CD4-positive, alpha-beta T cell treated with Interleukin-4 for 4 hours (primary cell): ENCODE measurements at regions not wholly inside any gene's neighbourhood (a gene's known extent, or its start where the extent isn't known, plus 50 kb on each side); places are given as distances from the start of the nearest gene placed in this dataset.

Experiments
- DNase-seq: peaks from one replicate; pipeline ENCODE4 v3.0.0-alpha.2; 2020

GRCh38 chr20:22430154-22430745, 154.1 kb downstream of the FOXA2 start:
- no peak for DNase-seq

GRCh38 chr20:22429175-22430153, 154.9 kb downstream of the FOXA2 start:
- no peak for DNase-seq

GRCh38 chr20:22428051-22428450, 156.3 kb downstream of the FOXA2 start:
- DNase-seq: no peak

GRCh38 chr20:22426772-22427171, 157.6 kb downstream of the FOXA2 start:
- DNase-seq: no peak

- no peak for DNase-seq
These were observed 158.8 kb downstream of the FOXA2 start for GRCh38 chr20:22425344-22426295.

GRCh38 chr20:22423190-22423832, 161.1 kb downstream of the FOXA2 start:
- no peak for DNase-seq

GRCh38 chr20:22420116-22420598, 164.2 kb downstream of the FOXA2 start:
- no peak for DNase-seq

GRCh38 chr20:22418738-22419137, 165.6 kb downstream of the FOXA2 start:
- DNase-seq: no peak

GRCh38 chr20:22414305-22414742, 170.0 kb downstream of the FOXA2 start:
- DNase-seq: no peak

GRCh38 chr20:22412977-22413868, 171.1 kb downstream of the FOXA2 start:
- DNase-seq: no peak

GRCh38 chr20:22411627-22412450, 172.5 kb downstream of the FOXA2 start:
- DNase-seq: no peak

GRCh38 chr20:22411286-22411626, 173.1 kb downstream of the FOXA2 start:
- no peak for DNase-seq

GRCh38 chr20:22410556-22411130, 173.7 kb downstream of the FOXA2 start:
- no peak for DNase-seq

GRCh38 chr20:22408521-22409402, 175.6 kb downstream of the FOXA2 start:
- no peak for DNase-seq

- DNase-seq: no peak
These were observed 176.9 kb downstream of the FOXA2 start for GRCh38 chr20:22407237-22408193.

GRCh38 chr20:22404419-22405170, 179.8 kb downstream of the FOXA2 start:
- DNase-seq: no peak
